ENCODE measurements at regions not wholly inside any gene's neighbourhood (a gene's known extent, or its start where the extent isn't known, plus 50 kb on each side); places are given as distances from the start of the nearest gene placed in this dataset.

DNA sequence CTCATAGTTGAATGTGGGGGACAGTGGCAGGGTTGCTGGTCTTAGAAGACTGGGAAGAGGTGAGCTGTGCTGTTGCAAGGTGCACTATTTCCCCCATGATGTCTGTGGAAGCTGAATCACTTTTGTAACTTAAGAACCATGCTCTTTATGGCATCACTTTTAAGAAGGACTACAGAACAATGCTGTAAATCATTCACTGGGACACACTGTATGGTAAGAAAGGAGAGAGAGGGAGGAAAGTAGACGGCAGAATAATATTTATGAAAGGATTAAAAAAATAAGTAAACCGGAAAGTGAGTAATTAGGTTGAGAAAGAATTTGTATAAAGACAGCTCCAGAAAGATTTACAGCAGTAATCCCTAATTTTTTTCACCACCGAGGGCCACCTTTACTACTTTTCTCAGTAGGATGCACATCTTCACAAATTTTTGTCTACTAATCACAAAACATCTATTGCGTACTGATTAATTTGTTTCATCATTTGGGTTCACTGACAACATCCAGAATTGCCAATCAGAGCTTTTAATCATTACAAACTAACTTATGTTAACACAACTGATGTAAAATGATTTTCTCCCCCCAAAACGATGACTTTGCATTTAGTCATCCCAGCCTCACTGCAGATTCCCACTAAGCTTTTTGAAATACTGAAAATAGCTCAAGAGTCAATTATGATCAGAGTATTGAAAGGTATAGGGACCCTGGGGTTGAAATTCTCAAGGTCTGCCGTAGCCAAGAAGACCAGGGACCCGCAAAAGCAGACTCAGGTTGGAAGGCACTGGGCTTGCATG is 560.7 kb upstream of the NOX3 start:
- no peak for DNase-seq (ENCODE audit: low read depth, low spot score)

- DNase-seq (ENCODE audit: low read depth, low spot score), result no peak
Observed at GRCh38 chr6:156013155-156013554, 557.5 kb upstream of the NOX3 start.

GRCh38 chr6:156009656-156010055 is 554.0 kb upstream of the NOX3 start:
- no peak for DNase-seq (ENCODE audit: low read depth, low spot score)

- no peak for DNase-seq (ENCODE audit: low read depth, low spot score)
Observed at GRCh38 chr6:156004796-156005195, 549.2 kb upstream of the NOX3 start.

DNA sequence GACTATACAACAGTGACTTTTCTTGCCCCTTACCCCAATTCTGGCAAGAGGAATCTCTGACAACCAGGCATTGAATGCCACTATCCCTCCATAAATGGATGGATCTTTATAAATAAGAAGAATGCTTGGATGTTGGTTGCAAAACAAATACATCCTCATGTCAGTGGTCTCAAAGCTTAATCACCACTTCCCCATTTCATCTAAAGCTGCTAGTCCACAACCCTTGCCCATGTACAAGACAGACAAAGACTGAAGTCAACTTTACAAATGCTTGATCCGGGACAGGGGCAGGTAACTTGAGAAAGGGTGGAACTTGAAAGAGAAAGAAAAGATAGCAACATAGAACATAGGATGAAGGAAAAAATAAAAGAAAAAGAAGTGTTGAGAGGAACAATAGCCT is 540.5 kb upstream of the NOX3 start:
- no peak for DNase-seq (ENCODE audit: low read depth, low spot score)

GRCh38 chr6:155995281-155995680 is 539.6 kb upstream of the NOX3 start:
- DNase-seq (ENCODE audit: low read depth, low spot score), result no peak

GRCh38 chr6:155994086-155994485 is 538.4 kb upstream of the NOX3 start:
- no peak for DNase-seq (ENCODE audit: low read depth, low spot score)

- DNase-seq (ENCODE audit: low read depth, low spot score), result no peak
Observed at GRCh38 chr6:155993240-155993639, 537.6 kb upstream of the NOX3 start.

- no peak for DNase-seq (ENCODE audit: low read depth, low spot score)
Observed at GRCh38 chr6:155985660-155986138, 530.1 kb upstream of the NOX3 start.

DNA sequence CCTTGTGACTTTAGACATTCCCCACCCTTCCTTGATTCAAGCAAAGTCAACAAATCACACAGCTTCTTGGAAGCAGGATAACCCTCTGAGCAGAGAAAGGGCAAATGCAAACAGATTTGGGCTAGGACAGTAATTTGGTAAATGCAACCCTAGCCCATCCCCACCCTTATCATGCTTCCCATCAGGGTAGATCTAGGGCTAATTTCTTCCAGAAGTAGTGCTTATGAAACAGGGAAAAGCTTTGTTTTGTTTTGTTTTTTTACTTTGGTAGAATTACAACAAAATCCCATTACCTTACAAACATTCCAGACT is 525.1 kb upstream of the NOX3 start:
- no peak for DNase-seq (ENCODE audit: low read depth, low spot score)

DNA sequence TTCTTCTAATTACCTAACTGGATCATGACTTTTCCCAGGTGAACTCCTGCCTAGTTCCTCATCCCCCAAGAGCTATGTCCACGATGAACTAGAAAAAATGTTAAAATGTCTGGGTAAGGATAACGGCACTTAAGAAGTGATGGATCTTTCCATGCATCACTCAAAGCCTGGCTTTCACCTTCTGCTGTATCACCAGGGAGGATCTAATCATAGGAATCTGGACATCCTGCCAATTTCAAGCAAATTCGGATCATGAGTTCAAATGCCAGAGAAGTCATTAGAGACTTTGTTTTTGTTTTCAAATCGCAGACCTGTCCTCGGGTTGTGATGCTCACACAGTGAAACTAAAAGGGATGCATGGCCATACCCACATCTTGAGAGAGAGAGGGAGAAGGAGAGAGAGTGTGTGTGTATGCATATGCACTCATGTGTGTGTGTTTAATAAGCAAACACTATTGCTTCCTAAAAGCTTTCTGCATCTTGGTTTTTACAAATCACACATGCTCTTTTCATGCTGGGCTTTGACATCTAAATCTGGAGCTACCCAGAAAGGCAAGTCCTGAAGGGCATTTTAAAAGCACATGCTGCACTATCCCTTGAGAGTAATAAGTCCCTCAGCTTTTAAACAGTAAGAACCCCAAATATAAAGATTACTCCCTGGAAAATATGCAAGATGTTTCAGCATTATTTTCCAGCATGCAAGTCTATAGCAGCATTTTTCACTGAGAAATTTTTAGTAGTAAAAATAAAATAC is 524.6 kb upstream of the NOX3 start:
- no peak for DNase-seq (ENCODE audit: low read depth, low spot score)

DNA sequence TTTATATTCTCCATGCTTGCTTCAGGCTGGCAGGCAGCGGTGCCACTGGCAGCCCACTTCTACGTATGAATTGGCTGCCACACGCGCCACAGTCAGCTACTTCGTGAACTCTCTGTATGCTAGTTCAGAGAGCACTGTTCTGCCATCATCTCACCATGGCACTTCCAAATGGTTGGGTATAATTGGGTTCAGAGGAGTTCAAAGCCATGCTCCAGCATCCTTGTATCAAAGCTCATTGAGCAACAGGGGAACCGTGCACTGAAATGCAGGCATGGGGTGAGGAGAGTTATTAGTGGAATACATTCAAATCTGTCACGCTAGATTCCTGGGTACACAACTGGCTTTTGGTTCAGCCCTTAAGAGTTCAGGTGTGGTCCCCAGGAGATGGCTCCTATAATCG is 519.9 kb upstream of the NOX3 start:
- DNase-seq (ENCODE audit: low read depth, low spot score), result no peak

- DNase-seq (ENCODE audit: low read depth, low spot score), result no peak
Observed at GRCh38 chr6:155974811-155975323, 519.2 kb upstream of the NOX3 start.

GRCh38 chr6:155974359-155974758 is 518.7 kb upstream of the NOX3 start:
- no peak for DNase-seq (ENCODE audit: low read depth, low spot score)

GRCh38 chr6:155970876-155971708 is 515.5 kb upstream of the NOX3 start:
- DNase-seq (ENCODE audit: low read depth, low spot score), result no peak

DNA sequence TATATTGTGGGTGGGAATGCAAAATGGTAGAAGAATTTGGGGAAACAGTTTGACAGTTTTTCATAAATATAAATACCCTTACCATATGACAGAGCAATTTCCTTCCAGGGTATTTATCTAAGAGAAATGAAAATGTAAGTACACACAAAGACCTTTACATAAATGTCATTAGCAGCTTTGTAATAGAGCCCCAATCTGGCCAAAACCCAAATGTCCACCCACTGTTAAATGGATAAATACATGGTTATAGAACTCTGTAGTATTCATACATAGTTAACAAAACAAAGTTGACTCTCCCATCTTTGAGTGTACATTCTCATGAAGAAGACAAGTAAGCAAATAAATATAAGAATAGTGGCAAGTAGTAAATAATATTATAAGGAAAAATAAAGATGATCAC is 514.8 kb upstream of the NOX3 start:
- DNase-seq (ENCODE audit: low read depth, low spot score), result no peak

GRCh38 chr6:155968921-155969320 is 513.3 kb upstream of the NOX3 start:
- DNase-seq (ENCODE audit: low read depth, low spot score), result no peak

- no peak for DNase-seq (ENCODE audit: low read depth, low spot score)
Observed at GRCh38 chr6:155967322-155967721, 511.7 kb upstream of the NOX3 start.

GRCh38 chr6:155964544-155964943 is 508.9 kb upstream of the NOX3 start:
- DNase-seq (ENCODE audit: low read depth, low spot score), result no peak

DNA sequence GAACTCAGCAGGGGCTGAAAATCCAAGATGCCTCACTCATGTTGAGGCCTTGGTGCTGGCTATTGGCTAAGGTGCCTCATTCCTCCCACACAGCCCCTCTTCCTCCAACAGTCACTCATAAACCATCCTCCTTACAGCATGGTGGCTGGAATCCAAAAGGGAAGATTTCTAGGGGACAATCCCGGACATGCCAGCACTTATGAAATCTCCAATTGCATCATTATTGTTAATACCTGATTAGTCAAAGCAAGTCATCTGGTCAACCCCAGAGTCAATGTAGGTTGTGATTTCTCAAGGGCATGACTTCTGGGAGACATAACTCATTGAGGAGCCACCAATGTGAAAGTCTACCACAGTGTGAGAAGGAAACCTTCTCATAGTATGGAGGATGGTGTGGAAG is 506.6 kb upstream of the NOX3 start:
- no peak for DNase-seq (ENCODE audit: low read depth, low spot score)

DNA sequence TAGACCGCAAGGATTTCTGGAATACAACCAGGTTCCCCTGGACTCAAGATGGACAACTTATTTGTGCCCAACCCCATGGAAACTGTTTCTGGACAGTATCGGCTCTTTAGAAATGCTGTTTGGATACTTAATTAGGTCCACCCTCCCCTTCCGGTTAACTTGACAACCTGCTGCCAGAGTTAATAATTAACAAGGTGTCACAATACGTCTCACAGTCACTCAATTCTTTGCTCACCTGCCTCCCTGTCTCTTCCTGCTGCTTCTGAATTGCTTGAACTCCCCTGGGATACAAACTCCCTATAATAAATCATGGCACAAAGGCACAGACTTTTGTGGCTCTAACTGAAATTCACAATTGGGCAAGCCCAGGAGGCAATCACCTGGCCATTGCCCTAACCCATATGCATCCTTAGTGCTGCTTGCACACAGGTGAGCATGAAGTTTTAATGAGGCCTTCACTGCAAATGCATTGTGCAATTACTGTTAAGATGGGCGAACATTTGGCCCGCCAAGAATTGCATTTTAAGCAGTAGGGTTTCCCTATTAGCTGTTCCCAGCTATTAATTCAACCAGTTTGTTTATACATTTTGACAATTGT is 504.4 kb upstream of the NOX3 start:
- DNase-seq (ENCODE audit: low read depth, low spot score), result no peak

- no peak for DNase-seq (ENCODE audit: low read depth, low spot score)
Observed at GRCh38 chr6:155958550-155958949, 502.9 kb upstream of the NOX3 start.
